ENCODE measurements at regions not wholly inside any gene's neighbourhood (a gene's known extent, or its start where the extent isn't known, plus 50 kb on each side); places are given as distances from the start of the nearest gene placed in this dataset.

GRCh38 chr4:178414881-178415446, 972.7 kb upstream of the AGA start:
- peak; percentile 73 for DNase-seq (ENCODE audit: low spot score)

GRCh38 chr4:178415925-178416324, 973.7 kb upstream of the AGA start:
- DNase-seq (ENCODE audit: low spot score) = no peak

More at GRCh38 chr4:178414881-178415446, 972.7 kb upstream of the AGA start:
- intact Hi-C loops (cut with DNase I) = no loop called here

GRCh38 chr4:178423366-178423765, 981.1 kb upstream of the AGA start:
- intact Hi-C loops (cut with DNase I) = no loop called here
- no peak for DNase-seq (ENCODE audit: low spot score)

More at GRCh38 chr4:178415925-178416324, 973.7 kb upstream of the AGA start:
- intact Hi-C loops (cut with DNase I) = no loop called here

- no peak for DNase-seq (ENCODE audit: low spot score)
- intact Hi-C loops (cut with DNase I) = no loop called here
Observed at GRCh38 chr4:178426871-178427270, 984.6 kb upstream of the AGA start.

GRCh38 chr4:178427663-178428062, 985.4 kb upstream of the AGA start:
- intact Hi-C loops (cut with DNase I) = no loop called here

GRCh38 chr4:178448372-178449035, 1006.3 kb upstream of the AGA start:
- intact Hi-C loops (cut with DNase I) = no loop called here

More at GRCh38 chr4:178427663-178428062, 985.4 kb upstream of the AGA start:
- no peak for DNase-seq (ENCODE audit: low spot score)

GRCh38 chr4:178450614-178451013, 1008.4 kb upstream of the AGA start:
- no peak for DNase-seq (ENCODE audit: low spot score)
- intact Hi-C loops (cut with DNase I) = no loop called here

More at GRCh38 chr4:178448372-178449035, 1006.3 kb upstream of the AGA start:
- DNase-seq (ENCODE audit: low spot score) = no peak

- intact Hi-C loops (cut with DNase I) = no loop called here
- no peak for DNase-seq (ENCODE audit: low spot score)
Observed at GRCh38 chr4:178453057-178453456, 1010.8 kb upstream of the AGA start.

- DNase-seq (ENCODE audit: low spot score) = no peak
- intact Hi-C loops (cut with DNase I) = no loop called here
Observed at GRCh38 chr4:178457286-178457685, 1015.0 kb upstream of the AGA start.

GRCh38 chr4:178462710-178463109, 1020.5 kb upstream of the AGA start:
- intact Hi-C loops (cut with DNase I) = no loop called here
- no peak for DNase-seq (ENCODE audit: low spot score)

- no peak for DNase-seq (ENCODE audit: low spot score)
- intact Hi-C loops (cut with DNase I) = no loop called here
Observed at GRCh38 chr4:178463747-178464146, 1021.5 kb upstream of the AGA start.

GRCh38 chr4:178470996-178471784, 1029.0 kb upstream of the AGA start:
- no peak for DNase-seq (ENCODE audit: low spot score)
- intact Hi-C loops (cut with DNase I) = no loop called here

- intact Hi-C loops (cut with DNase I) = no loop called here
- DNase-seq (ENCODE audit: low spot score) = no peak
Observed at GRCh38 chr4:178471994-178472393, 1029.8 kb upstream of the AGA start.

GRCh38 chr4:178480105-178480504, 1037.9 kb upstream of the AGA start:
- intact Hi-C loops (cut with DNase I) = no loop called here
- no peak for DNase-seq (ENCODE audit: low spot score)

GRCh38 chr4:178480881-178481280, 1038.6 kb upstream of the AGA start:
- intact Hi-C loops (cut with DNase I) = no loop called here
- DNase-seq (ENCODE audit: low spot score) = no peak

- DNase-seq (ENCODE audit: low spot score) = no peak
- intact Hi-C loops (cut with DNase I) = no loop called here
Observed at GRCh38 chr4:178481564-178481963, 1039.3 kb upstream of the AGA start.

- intact Hi-C loops (cut with DNase I) = no loop called here
- DNase-seq (ENCODE audit: low spot score) = no peak
Observed at GRCh38 chr4:178523038-178523437, 1080.8 kb upstream of the AGA start.

- intact Hi-C loops (cut with DNase I) = no loop called here
Observed at GRCh38 chr4:178535939-178536579, 1093.8 kb upstream of the AGA start.

GRCh38 chr4:178553201-178553600, 1111.0 kb upstream of the AGA start:
- intact Hi-C loops (cut with DNase I) = no loop called here
- DNase-seq (ENCODE audit: low spot score) = no peak

More at GRCh38 chr4:178535939-178536579, 1093.8 kb upstream of the AGA start:
- DNase-seq (ENCODE audit: low spot score) = no peak

GRCh38 chr4:178554352-178554751, 1112.1 kb upstream of the AGA start:
- no peak for DNase-seq (ENCODE audit: low spot score)

More at GRCh38 chr4:178554352-178554751, 1112.1 kb upstream of the AGA start:
- intact Hi-C loops (cut with DNase I) = no loop called here

Data from posterior vena cava (tissue), 2 donors.